GM23248 (cell line): ENCODE measurements at regions not wholly inside any gene's neighbourhood (a gene's known extent, or its start where the extent isn't known, plus 50 kb on each side); places are given as distances from the start of the nearest gene placed in this dataset.

ENCODE experiments used
- DNase-seq: peaks from one replicate; pipeline ENCODE4 v3.0.0-alpha.2; 2015
- H2AFZ ChIP-seq: fragments of 200-600 bp; sonication (generic); 2 replicates; pipeline ENCODE4 v1.6.1; 2016; ENCODE audit warnings: antibody characterized with exemption
- H3F3A ChIP-seq: fragments of 200-600 bp; sonication (generic); 2 replicates; pipeline ENCODE4 v1.6.1; 2016; ENCODE audit warnings: mild to moderate bottlenecking, antibody characterized with exemption, mixed run types; ENCODE audit not compliant: insufficient read depth
- H3K27ac ChIP-seq: fragments of 200-600 bp; sonication (generic); 2 replicates; pipeline ENCODE4 v1.5.1; 2016; ENCODE audit warnings: mild to moderate bottlenecking
- H3K27me3 ChIP-seq: fragments of 200-600 bp; sonication (generic); replicated peaks from 2 replicates; pipeline ENCODE4 v1.6.1; 2016; ENCODE audit warnings: mild to moderate bottlenecking; ENCODE audit not compliant: insufficient read depth
- H3K36me3 ChIP-seq: fragments of 200-600 bp; sonication (generic); 2 replicates; pipeline ENCODE4 v1.6.1; 2016; ENCODE audit warnings: low read depth, mild to moderate bottlenecking
- H3K4me1 ChIP-seq: fragments of 200-600 bp; sonication (generic); 2 replicates; pipeline ENCODE4 v1.6.1; 2016; ENCODE audit warnings: mild to moderate bottlenecking; ENCODE audit not compliant: insufficient read depth
- H3K4me2 ChIP-seq: fragments of 200-600 bp; sonication (generic); one replicate; pipeline ENCODE4 v1.6.1; 2016; ENCODE audit warnings: mild to moderate bottlenecking; ENCODE audit not compliant: unreplicated experiment
- H3K4me3 ChIP-seq: fragments of 200-600 bp; sonication (generic); 2 replicates; pipeline ENCODE4 v1.5.1; 2016; ENCODE audit warnings: mild to moderate bottlenecking
- H3K79me2 ChIP-seq: fragments of 200-600 bp; sonication (generic); 2 replicates; pipeline ENCODE4 v1.6.1; 2016; ENCODE audit warnings: mild to moderate bottlenecking; ENCODE audit not compliant: insufficient read depth
- H3K9ac ChIP-seq: fragments of 200-600 bp; sonication (generic); 2 replicates; pipeline ENCODE4 v1.6.1; 2016; ENCODE audit warnings: mild to moderate bottlenecking
- H3K9me2 ChIP-seq: fragments of 200-600 bp; sonication (generic); 2 replicates; pipeline ENCODE4 v1.6.1; 2016; ENCODE audit warnings: mixed run types, mild to moderate bottlenecking, moderate library complexity; ENCODE audit not compliant: insufficient read depth
- H3K9me3 ChIP-seq: fragments of 200-600 bp; sonication (generic); one replicate; pipeline ENCODE4 v1.6.1; 2017; ENCODE audit warnings: low read depth
- H4K20me1 ChIP-seq: fragments of 200-600 bp; sonication (generic); 2 replicates; pipeline ENCODE4 v1.6.0; 2016; ENCODE audit not compliant: insufficient read depth
- EZH2 ChIP-seq: fragments of 200-600 bp; sonication (generic); IDR thresholded peaks from 2 replicates; pipeline ENCODE4 v1.6.1; 2018; ENCODE audit warnings: antibody characterized with exemption, mild to moderate bottlenecking; ENCODE audit not compliant: insufficient read depth, poor library complexity, severe bottlenecking
- EZH2phosphoT487 ChIP-seq: fragments of 200-600 bp; sonication (generic); IDR thresholded peaks from 2 replicates; pipeline ENCODE4 v1.6.1; 2018; ENCODE audit warnings: antibody characterized with exemption, moderate library complexity, mild to moderate bottlenecking, low read depth; ENCODE audit not compliant: insufficient read depth
- WGBS, 2 experiments: methylation state at CpG; one replicate each; pipeline ENCODE4 v1.1.6; 2015 to 2017; ENCODE audit warnings: low lambda C conversion rate in 2 of 2, low coverage in 1 of 2; ENCODE audit errors: missing lambda C conversion rate in 2 of 2; 5-methylcytosine and 5-hydroxymethylcytosine counted together
- in situ Hi-C: fragments of 300-500 bp; cut with MboI; formaldehyde crosslinking; loops from 2 replicates; pipeline ENCODE4 v1.15.0; 2020

DNA sequence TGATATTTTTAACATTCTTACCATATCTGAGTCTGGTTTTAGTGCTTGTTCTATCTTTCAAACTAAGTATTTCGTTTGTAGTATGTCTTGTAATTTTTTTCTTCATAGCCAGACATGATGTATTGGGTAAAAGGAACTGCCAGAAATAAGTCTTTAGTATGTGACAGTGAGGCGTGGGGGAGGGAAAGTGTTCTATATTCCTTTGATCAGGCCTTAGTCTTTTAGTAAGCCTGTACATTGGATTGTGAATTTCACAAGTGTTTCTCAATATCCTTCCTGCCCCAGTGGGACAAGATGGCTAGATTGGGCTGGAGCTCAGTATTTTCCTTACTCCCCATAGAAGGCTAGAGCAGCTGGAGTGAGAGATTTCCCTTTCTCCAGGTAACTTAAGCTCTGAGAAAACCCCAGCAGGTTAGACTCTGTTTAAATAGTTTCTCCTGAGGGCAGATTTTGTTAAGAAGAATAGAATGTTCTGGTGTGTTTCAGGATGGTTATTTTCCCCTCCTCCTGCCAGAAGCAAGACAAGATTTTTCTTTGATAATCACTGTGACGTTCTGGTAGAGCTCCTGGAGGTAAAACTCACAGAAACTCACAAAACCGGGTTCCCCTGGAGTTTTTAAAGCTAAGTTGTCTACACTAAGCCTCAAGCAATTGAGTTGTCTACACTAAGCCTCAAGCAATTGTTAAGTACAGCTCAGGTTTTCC, 140.7 kb upstream of the ARPP21 start:
- in situ Hi-C loops: no loop called here
- TF ChIP-seq EZH2 (no peak), EZH2phosphoT487 (no peak)

DNA sequence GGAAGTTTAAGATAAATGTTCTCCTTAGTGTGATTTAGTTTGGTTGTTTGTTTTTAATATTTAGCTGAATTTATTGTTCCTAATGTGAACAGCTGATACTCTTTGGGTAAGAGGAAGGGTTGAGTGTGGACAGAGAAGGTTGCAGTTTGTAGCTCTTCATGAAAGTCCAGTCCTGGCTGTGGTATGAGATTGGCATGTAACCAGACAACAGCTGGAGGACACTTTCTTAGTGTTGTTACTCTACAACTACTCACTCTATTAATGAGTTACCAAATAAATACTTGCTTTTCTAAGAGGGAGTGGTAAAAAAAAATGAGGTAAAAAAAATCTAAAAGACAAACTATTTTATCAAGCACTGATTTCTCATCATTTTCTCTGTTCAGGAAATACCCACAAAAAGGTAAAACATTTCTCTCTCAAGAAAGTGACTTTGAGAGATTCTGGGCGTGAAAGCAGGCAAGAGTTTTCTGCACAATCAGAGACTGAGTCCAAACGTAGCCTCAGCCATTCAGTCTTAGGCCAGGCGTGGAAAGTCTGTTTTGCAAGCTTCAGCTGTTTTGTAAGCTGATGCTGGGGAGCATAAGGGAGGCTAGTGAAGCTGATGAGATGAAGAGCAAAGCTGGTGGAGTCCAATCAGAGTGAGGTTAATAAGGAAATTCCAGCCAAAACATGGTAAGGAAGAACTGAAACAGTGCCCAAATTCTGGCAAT, 138.5 kb upstream of the ARPP21 start:
- H3K4me1 ChIP-seq: no peaks in the 10 kb centered on the region
- in situ Hi-C loops: no loop called here
- no peak overlapping the region for H3K4me2 ChIP-seq
- no peaks in the 10 kb centered on the region for H3K9me2 ChIP-seq
- no peaks in the 10 kb centered on the region for H3K36me3 ChIP-seq
- TF ChIP-seq EZH2phosphoT487 (no peak), EZH2 (no peak)
- H3K9ac ChIP-seq: no peak overlapping the region
- H2AFZ ChIP-seq: no peak overlapping the region
- no peaks in the 10 kb centered on the region for H3K79me2 ChIP-seq
- H3K27me3 ChIP-seq: no peaks in the 10 kb centered on the region
- H3K27ac ChIP-seq: no peak overlapping the region
- DNase-seq: no peak
- no peaks in the 10 kb centered on the region for H3F3A ChIP-seq
- WGBS, 2 experiments: 3 to 10% methylated on average over 3 of the region's 3 CpGs
- H3K4me3 ChIP-seq: no peak overlapping the region
- H4K20me1 ChIP-seq: no peaks in the 10 kb centered on the region
- no peaks in the 10 kb centered on the region for H3K9me3 ChIP-seq

More for the DNA sequence above, 140.7 kb upstream of the ARPP21 start:
- DNase-seq: no peak
- Histone ChIP-seq H2AFZ (no peak overlapping the region), H3F3A (no peaks in the 10 kb centered on the region), H3K4me2 (no peak overlapping the region), H3K4me3 (no peak overlapping the region), H3K9me3 (no peaks in the 10 kb centered on the region), H3K27ac (no peak overlapping the region), H3K4me1 (no peaks in the 10 kb centered on the region), H3K9ac (no peak overlapping the region), H3K9me2 (no peaks in the 10 kb centered on the region), H3K79me2 (no peaks in the 10 kb centered on the region), H3K36me3 (no peaks in the 10 kb centered on the region), H3K27me3 (no peaks in the 10 kb centered on the region), H4K20me1 (no peaks in the 10 kb centered on the region)
- 4% methylated on average over 4 of the region's 4 CpGs for WGBS, 2 experiments

DNA sequence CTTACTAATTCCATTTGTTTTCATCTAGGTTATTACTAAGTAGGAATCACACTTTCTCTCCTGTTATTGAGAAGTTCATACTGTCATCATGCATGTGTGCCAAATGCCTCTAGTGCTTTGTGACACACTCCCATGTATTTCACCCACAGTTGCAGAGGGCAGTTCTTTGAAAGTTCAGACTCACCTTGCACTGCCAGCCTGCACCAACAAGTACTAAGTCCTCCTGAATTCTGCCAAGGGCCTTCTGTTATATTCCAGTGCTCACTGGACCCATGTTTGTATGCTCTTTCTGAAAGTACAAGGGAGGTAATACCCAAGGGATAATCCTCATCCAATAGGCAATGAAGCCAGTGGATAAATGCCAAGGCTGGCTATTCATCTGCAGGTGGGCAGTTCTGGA, 136.6 kb upstream of the ARPP21 start:
- H3K9ac ChIP-seq: no peak overlapping the region
- no peak overlapping the region for H3K4me2 ChIP-seq
- no peaks in the 10 kb centered on the region for H3K9me3 ChIP-seq
- no peaks in the 10 kb centered on the region for H3K4me1 ChIP-seq
- H3K27me3 ChIP-seq: no peaks in the 10 kb centered on the region
- no peak overlapping the region for H2AFZ ChIP-seq
- no peaks in the 10 kb centered on the region for H3K36me3 ChIP-seq
- no peaks in the 10 kb centered on the region for H3K9me2 ChIP-seq
- in situ Hi-C loops: no loop called here
- no peak overlapping the region for H3K27ac ChIP-seq
- no peak overlapping the region for H3K4me3 ChIP-seq
- no peaks in the 10 kb centered on the region for H3K79me2 ChIP-seq
- TF ChIP-seq EZH2 (no peak), EZH2phosphoT487 (no peak)
- DNase-seq: no peak
- no peaks in the 10 kb centered on the region for H4K20me1 ChIP-seq
- no peaks in the 10 kb centered on the region for H3F3A ChIP-seq

DNA sequence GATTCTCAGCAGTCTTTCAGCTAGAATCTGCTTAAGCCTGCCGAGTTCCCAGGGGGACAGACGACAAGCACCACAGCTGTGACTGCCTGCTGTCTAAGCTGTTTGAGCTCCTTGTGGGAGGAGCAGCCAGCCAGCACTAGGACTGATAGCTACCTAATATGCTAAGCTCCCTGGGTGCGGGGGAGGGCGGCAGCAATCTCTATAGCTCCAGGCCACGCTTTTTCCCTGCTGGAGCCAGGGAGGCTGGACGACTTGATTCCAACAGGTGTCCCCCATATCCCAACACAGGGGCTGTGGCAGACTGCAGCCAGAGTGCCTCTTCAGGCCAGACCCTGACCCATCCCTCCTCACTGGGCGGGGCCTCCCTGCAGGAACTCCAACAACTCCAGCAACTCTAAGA, 134.1 kb upstream of the ARPP21 start:
- no peak overlapping the region for H3K9ac ChIP-seq
- H3K4me3 ChIP-seq: no peak overlapping the region
- H3F3A ChIP-seq: no peaks in the 10 kb centered on the region
- H2AFZ ChIP-seq: no peak overlapping the region
- 4 to 6% methylated on average over 7 of the region's 7 CpGs for WGBS, 2 experiments
- H3K4me2 ChIP-seq: no peak overlapping the region
- H3K27me3 ChIP-seq: no peaks in the 10 kb centered on the region
- H3K36me3 ChIP-seq: no peaks in the 10 kb centered on the region
- H3K79me2 ChIP-seq: no peaks in the 10 kb centered on the region
- no peaks in the 10 kb centered on the region for H3K9me3 ChIP-seq
- no peak for DNase-seq
- no peaks in the 10 kb centered on the region for H3K4me1 ChIP-seq
- H4K20me1 ChIP-seq: no peaks in the 10 kb centered on the region
- no peak for TF ChIP-seq EZH2phosphoT487
- TF ChIP-seq EZH2: no peak
- H3K9me2 ChIP-seq: no peaks in the 10 kb centered on the region
- in situ Hi-C loops: no loop called here
- H3K27ac ChIP-seq: no peak overlapping the region
